ENCODE measurements at regions not wholly inside any gene's neighbourhood (a gene's known extent, or its start where the extent isn't known, plus 50 kb on each side); places are given as distances from the start of the nearest gene placed in this dataset.

DNA sequence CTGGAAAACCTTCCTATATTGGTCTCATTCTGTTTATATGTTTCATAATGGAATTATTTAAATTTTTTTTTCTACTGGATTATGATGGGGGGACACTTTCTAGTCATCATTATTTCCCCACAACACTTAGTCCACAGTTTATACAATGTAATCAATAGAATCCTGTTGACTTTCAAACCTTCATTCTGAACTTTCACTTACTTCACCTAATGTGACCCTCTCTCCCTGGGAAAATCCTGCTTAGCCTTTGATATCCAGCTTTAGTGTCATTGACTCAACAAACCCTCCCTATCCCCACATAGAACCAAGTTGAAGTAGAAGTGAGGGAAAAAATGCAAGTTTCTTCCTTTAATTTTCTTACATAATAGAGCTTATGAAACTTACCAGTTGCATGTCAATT, 666.0 kb downstream of the MECOM start:
- Histone ChIP-seq H3K9me2 (replicated peaks; ENCODE audit: insufficient read depth) (no peaks in the 10 kb centered on the region), H3K4me2 (no peak overlapping the region), H3K27ac (no peak overlapping the region), H3K36me3 (replicated peaks; ENCODE audit: insufficient read depth, low read depth) (no peaks in the 10 kb centered on the region), H3K4me1 (ENCODE audit: insufficient read depth) (no peaks in the 10 kb centered on the region), H2AFZ (no peak overlapping the region), H3K4me3 (no peak overlapping the region), H3K79me2 (no peaks in the 10 kb centered on the region), H4K20me1 (ENCODE audit: insufficient read depth, poor library complexity, severe bottlenecking) (no peaks in the 10 kb centered on the region), H3K9me3 (ENCODE audit: low read depth) (no peaks in the 10 kb centered on the region), H3K27me3 (no peaks in the 10 kb centered on the region)
- TF ChIP-seq EZH2 (IDR thresholded peaks at IDR 0.05; ENCODE audit: borderline replicate concordance) (no peak), EZH2phosphoT487 (IDR thresholded peaks at IDR 0.05; ENCODE audit: low read depth, severe bottlenecking, unreplicated experiment) (no peak)
- TF ChIP-seq, protein P1, sequence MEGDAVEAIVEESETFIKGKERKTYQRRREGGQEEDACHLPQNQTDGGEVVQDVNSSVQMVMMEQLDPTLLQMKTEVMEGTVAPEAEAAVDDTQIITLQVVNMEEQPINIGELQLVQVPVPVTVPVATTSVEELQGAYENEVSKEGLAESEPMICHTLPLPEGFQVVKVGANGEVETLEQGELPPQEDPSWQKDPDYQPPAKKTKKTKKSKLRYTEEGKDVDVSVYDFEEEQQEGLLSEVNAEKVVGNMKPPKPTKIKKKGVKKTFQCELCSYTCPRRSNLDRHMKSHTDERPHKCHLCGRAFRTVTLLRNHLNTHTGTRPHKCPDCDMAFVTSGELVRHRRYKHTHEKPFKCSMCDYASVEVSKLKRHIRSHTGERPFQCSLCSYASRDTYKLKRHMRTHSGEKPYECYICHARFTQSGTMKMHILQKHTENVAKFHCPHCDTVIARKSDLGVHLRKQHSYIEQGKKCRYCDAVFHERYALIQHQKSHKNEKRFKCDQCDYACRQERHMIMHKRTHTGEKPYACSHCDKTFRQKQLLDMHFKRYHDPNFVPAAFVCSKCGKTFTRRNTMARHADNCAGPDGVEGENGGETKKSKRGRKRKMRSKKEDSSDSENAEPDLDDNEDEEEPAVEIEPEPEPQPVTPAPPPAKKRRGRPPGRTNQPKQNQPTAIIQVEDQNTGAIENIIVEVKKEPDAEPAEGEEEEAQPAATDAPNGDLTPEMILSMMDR (IDR thresholded peaks at IDR 0.05; ENCODE audit: poor library complexity), result no peak
- no peak for DNase-seq (ENCODE audit: low spot score)

DNA sequence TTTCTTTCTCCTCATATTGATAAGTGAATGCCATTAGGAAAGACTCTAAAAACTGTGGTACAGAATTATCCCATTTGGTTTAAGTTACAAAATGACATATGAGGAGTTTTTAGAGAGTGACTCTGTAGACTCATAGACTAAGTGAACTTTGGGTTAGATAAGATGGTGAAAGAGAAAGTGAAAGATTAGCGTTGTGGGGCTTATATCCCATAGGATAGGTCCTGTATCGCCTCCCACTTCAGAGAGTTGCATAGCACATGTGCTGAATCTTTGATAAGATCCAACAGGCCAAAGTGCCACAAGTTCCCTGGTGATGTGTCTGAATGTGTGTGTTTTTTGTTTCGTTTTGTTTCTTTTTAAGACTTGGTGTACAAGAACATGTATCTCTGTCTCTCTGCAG, 666.9 kb downstream of the MECOM start:
- H2AFZ ChIP-seq, result no peak overlapping the region
- TF ChIP-seq EZH2phosphoT487 (IDR thresholded peaks at IDR 0.05; ENCODE audit: low read depth, severe bottlenecking, unreplicated experiment) (no peak), EZH2 (IDR thresholded peaks at IDR 0.05; ENCODE audit: borderline replicate concordance) (no peak)
- TF ChIP-seq, protein P1 (IDR thresholded peaks at IDR 0.05; ENCODE audit: poor library complexity), result no peak

DNA sequence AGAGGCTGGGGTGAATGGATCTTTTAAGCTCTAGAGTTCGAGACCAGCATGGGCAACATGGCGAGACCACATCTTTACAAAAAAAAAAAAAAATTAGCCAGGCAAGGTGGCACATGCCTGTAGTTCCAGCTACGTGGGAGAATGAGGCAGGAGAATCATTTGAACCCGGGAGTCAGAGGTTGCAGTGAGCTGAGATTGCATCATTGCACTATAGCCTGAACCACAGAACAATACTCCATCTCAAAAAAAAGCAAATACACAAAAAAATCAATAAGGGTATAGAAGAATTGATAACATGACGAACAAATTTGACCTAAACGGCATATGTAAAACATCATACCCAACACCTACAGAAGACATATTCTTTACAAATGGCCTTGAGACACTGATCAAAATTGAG, 668.4 kb downstream of the MECOM start:
- no peak overlapping the region for H2AFZ ChIP-seq
- WGBS (ENCODE audit: low lambda C conversion rate, missing lambda C conversion rate), result 88% methylated on average over 6 of the region's 6 CpGs
- H3K36me3 ChIP-seq (replicated peaks; ENCODE audit: insufficient read depth, low read depth), result no peaks in the 10 kb centered on the region
- H4K20me1 ChIP-seq (ENCODE audit: insufficient read depth, poor library complexity, severe bottlenecking), result no peaks in the 10 kb centered on the region
- no peaks in the 10 kb centered on the region for H3K9me2 ChIP-seq (replicated peaks; ENCODE audit: insufficient read depth)
- H3K27me3 ChIP-seq, result no peaks in the 10 kb centered on the region
- no peak for DNase-seq (ENCODE audit: low spot score)
- H3K4me1 ChIP-seq (ENCODE audit: insufficient read depth), result no peaks in the 10 kb centered on the region
- no peaks in the 10 kb centered on the region for H3K9me3 ChIP-seq (ENCODE audit: low read depth)
- H3K4me3 ChIP-seq, result no peak overlapping the region
- TF ChIP-seq, protein P1 (IDR thresholded peaks at IDR 0.05; ENCODE audit: poor library complexity), result no peak
- TF ChIP-seq EZH2phosphoT487 (IDR thresholded peaks at IDR 0.05; ENCODE audit: low read depth, severe bottlenecking, unreplicated experiment) (no peak), EZH2 (IDR thresholded peaks at IDR 0.05; ENCODE audit: borderline replicate concordance) (no peak)
- H3K27ac ChIP-seq, result no peak overlapping the region
- H3K79me2 ChIP-seq, result no peaks in the 10 kb centered on the region
- no peak overlapping the region for H3K4me2 ChIP-seq

More for the DNA sequence above, 666.9 kb downstream of the MECOM start:
- Histone ChIP-seq H3K9me3 (ENCODE audit: low read depth) (no peaks in the 10 kb centered on the region), H3K4me3 (no peak overlapping the region), H3K36me3 (replicated peaks; ENCODE audit: insufficient read depth, low read depth) (no peaks in the 10 kb centered on the region), H3K9me2 (replicated peaks; ENCODE audit: insufficient read depth) (no peaks in the 10 kb centered on the region), H3K4me2 (peak overlapping the region; percentile 7), H4K20me1 (ENCODE audit: insufficient read depth, poor library complexity, severe bottlenecking) (no peaks in the 10 kb centered on the region), H3K4me1 (ENCODE audit: insufficient read depth) (no peaks in the 10 kb centered on the region), H3K27me3 (no peaks in the 10 kb centered on the region), H3K79me2 (no peaks in the 10 kb centered on the region), H3K27ac (no peak overlapping the region)
- WGBS (ENCODE audit: low lambda C conversion rate, missing lambda C conversion rate), result 79% methylated on average over 3 of the region's 3 CpGs
- DNase-seq (ENCODE audit: low spot score), result peak; percentile 16

DNA sequence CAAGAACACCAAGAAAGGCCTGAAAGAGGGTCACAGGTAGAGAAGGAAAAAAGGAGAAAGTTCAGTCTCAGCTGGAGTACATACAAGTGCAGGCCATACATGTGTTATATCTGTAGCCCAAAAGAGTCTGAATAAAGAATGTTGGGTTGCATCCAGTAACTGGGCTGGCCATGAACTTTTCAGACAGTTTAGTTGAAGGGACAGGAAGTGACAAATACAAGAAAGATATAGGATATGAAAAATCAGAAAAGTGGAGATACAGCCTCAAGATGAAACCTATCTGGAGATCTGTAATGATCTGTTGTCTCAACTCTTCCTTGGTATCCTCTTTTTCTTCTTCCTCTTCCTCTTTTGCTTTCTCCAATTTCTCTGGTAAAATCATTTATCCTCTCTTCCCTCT, 671.7 kb downstream of the MECOM start:
- H4K20me1 ChIP-seq (ENCODE audit: insufficient read depth, poor library complexity, severe bottlenecking), result no peaks in the 10 kb centered on the region
- no peak overlapping the region for H3K27ac ChIP-seq
- H3K9me2 ChIP-seq (replicated peaks; ENCODE audit: insufficient read depth), result no peaks in the 10 kb centered on the region
- TF ChIP-seq, protein P1 (IDR thresholded peaks at IDR 0.05; ENCODE audit: poor library complexity), result no peak
- TF ChIP-seq EZH2 (IDR thresholded peaks at IDR 0.05; ENCODE audit: borderline replicate concordance), result no peak
- TF ChIP-seq EZH2phosphoT487 (IDR thresholded peaks at IDR 0.05; ENCODE audit: low read depth, severe bottlenecking, unreplicated experiment), result no peak
- no peaks in the 10 kb centered on the region for H3K79me2 ChIP-seq
- no peak overlapping the region for H3K4me2 ChIP-seq
- no peaks in the 10 kb centered on the region for H3K9me3 ChIP-seq (ENCODE audit: low read depth)
- H3K36me3 ChIP-seq (replicated peaks; ENCODE audit: insufficient read depth, low read depth), result no peaks in the 10 kb centered on the region
- no peak for DNase-seq (ENCODE audit: low spot score)
- no peak overlapping the region for H3K4me3 ChIP-seq
- H3K27me3 ChIP-seq, result no peaks in the 10 kb centered on the region
- H2AFZ ChIP-seq, result no peak overlapping the region
- H3K4me1 ChIP-seq (ENCODE audit: insufficient read depth), result peaks cover 10% of the 10 kb centered on the region
